NT2/D1 (cell line): ENCODE measurements at regions not wholly inside any gene's neighbourhood (a gene's known extent, or its start where the extent isn't known, plus 50 kb on each side); places are given as distances from the start of the nearest gene placed in this dataset.

Source experiments
- SUZ12 ChIP-seq: IDR thresholded peaks from 2 replicates; pipeline ENCODE4 v1.6.1; 2011; ENCODE audit not compliant: insufficient read length, insufficient read depth; ENCODE audit errors: extremely low read depth
- YY1 ChIP-seq: IDR thresholded peaks from 2 replicates; pipeline ENCODE4 v1.6.1; 2011; ENCODE audit not compliant: insufficient read length, insufficient read depth
- ZNF274 ChIP-seq: IDR thresholded peaks from 2 replicates; pipeline ENCODE4 v1.6.1; 2011; ENCODE audit warnings: mild to moderate bottlenecking, low read depth, low read length

GRCh38 chrX:137427426-137427778 is 138.5 kb upstream of the ZIC3 start:
- TF ChIP-seq SUZ12 (no peak), ZNF274 (no peak), YY1 (no peak)
